NCI-H2171 (cell line): ENCODE measurements at regions not wholly inside any gene's neighbourhood (a gene's known extent, or its start where the extent isn't known, plus 50 kb on each side); places are given as distances from the start of the nearest gene placed in this dataset.
"Not testable (repeated sequence)": the region's sequence is repeated elsewhere in the genome, so short reads cannot be mapped to it uniquely, and the experiment has no call there.

Experiments used
- DNase-seq: peaks from one replicate; lab custom pipeline; 2025; lab: John Stamatoyannopoulos, UW

GRCh38 chr7:115216652-115217051 lies 294.8 kb downstream of the MDFIC start:
- DNase-seq, result no peak

- no peak for DNase-seq
Observed at GRCh38 chr7:115211171-115211570, 289.3 kb downstream of the MDFIC start.

- DNase-seq, result no peak
Observed at GRCh38 chr7:115210552-115210951, 288.7 kb downstream of the MDFIC start.

GRCh38 chr7:115208710-115209560 lies 287.0 kb downstream of the MDFIC start:
- no peak for DNase-seq

GRCh38 chr7:115206374-115206773 lies 284.5 kb downstream of the MDFIC start:
- not testable (repeated sequence) for DNase-seq

GRCh38 chr7:115198143-115198542 lies 276.2 kb downstream of the MDFIC start:
- DNase-seq, result no peak

- no peak for DNase-seq
Observed at GRCh38 chr7:115195208-115195607, 273.3 kb downstream of the MDFIC start.

GRCh38 chr7:115191526-115191925 lies 269.6 kb downstream of the MDFIC start:
- DNase-seq, result no peak

- DNase-seq, result no peak
Observed at GRCh38 chr7:115183431-115184057, 261.6 kb downstream of the MDFIC start.

GRCh38 chr7:115178835-115179234 lies 256.9 kb downstream of the MDFIC start:
- no peak for DNase-seq

- DNase-seq, result no peak
Observed at GRCh38 chr7:115177823-115178222, 255.9 kb downstream of the MDFIC start.

- DNase-seq, result no peak
Observed at GRCh38 chr7:115177103-115177502, 255.2 kb downstream of the MDFIC start.

GRCh38 chr7:115172397-115172796 lies 250.5 kb downstream of the MDFIC start:
- not testable (repeated sequence) for DNase-seq

- no peak for DNase-seq
Observed at GRCh38 chr7:115153769-115154477, 232.0 kb downstream of the MDFIC start.

GRCh38 chr7:115153176-115153575 lies 231.3 kb downstream of the MDFIC start:
- no peak for DNase-seq

GRCh38 chr7:115146148-115146547 lies 224.3 kb downstream of the MDFIC start:
- DNase-seq, result no peak

- DNase-seq, result no peak
Observed at GRCh38 chr7:115145512-115145911, 223.6 kb downstream of the MDFIC start.

GRCh38 chr7:115137816-115138215 lies 215.9 kb downstream of the MDFIC start:
- DNase-seq, result no peak

GRCh38 chr7:115136796-115137443 lies 215.0 kb downstream of the MDFIC start:
- no peak for DNase-seq

- DNase-seq, result no peak
Observed at GRCh38 chr7:115135769-115136410, 214.0 kb downstream of the MDFIC start.

- DNase-seq, result no peak
Observed at GRCh38 chr7:115135146-115135545, 213.3 kb downstream of the MDFIC start.

- DNase-seq, result no peak
Observed at GRCh38 chr7:115133248-115133647, 211.4 kb downstream of the MDFIC start.
